Hepatocyte (in vitro differentiated cells): ENCODE measurements at regions not wholly inside any gene's neighbourhood (a gene's known extent, or its start where the extent isn't known, plus 50 kb on each side); places are given as distances from the start of the nearest gene placed in this dataset.

Experiments used
- DNase-seq: peaks from one replicate; pipeline ENCODE4 v3.0.0-alpha.2; 2016; ENCODE audit warnings: low spot score
- H2AFZ ChIP-seq: fragments of 200-600 bp; sonication (generic); 2 replicates; pipeline ENCODE4 v1.6.0; 2016; ENCODE audit warnings: antibody characterized with exemption, mild to moderate bottlenecking
- H3K27ac ChIP-seq: fragments of 200-600 bp; sonication (generic); 2 replicates; pipeline ENCODE4 v1.5.1; 2016; ENCODE audit warnings: mild to moderate bottlenecking
- H3K27me3 ChIP-seq: fragments of 200-600 bp; sonication (generic); 2 replicates; pipeline ENCODE4 v1.6.1; 2016
- H3K36me3 ChIP-seq: fragments of 200-600 bp; sonication (generic); replicated peaks from 2 replicates; pipeline ENCODE4 v1.5.1; 2016; ENCODE audit warnings: low read depth; ENCODE audit not compliant: insufficient read depth
- H3K4me1 ChIP-seq: fragments of 200-600 bp; sonication (generic); 2 replicates; pipeline ENCODE4 v1.5.1; 2016; ENCODE audit warnings: mild to moderate bottlenecking, moderate library complexity; ENCODE audit not compliant: insufficient read depth
- H3K4me2 ChIP-seq: fragments of 200-600 bp; sonication (generic); 2 replicates; pipeline ENCODE4 v1.6.0; 2016
- H3K4me3 ChIP-seq: fragments of 200-600 bp; sonication (generic); 2 replicates; pipeline ENCODE4 v1.5.1; 2016; ENCODE audit warnings: mild to moderate bottlenecking
- H3K79me2 ChIP-seq: fragments of 200-600 bp; sonication (generic); 2 replicates; pipeline ENCODE4 v1.6.0; 2017; ENCODE audit warnings: mild to moderate bottlenecking
- H3K9me2 ChIP-seq: fragments of 200-600 bp; sonication (generic); replicated peaks from 2 replicates; pipeline ENCODE4 v1.6.0; 2017; ENCODE audit warnings: mild to moderate bottlenecking; ENCODE audit not compliant: insufficient read depth
- H3K9me3 ChIP-seq: fragments of 200-600 bp; sonication (generic); 2 replicates; pipeline ENCODE4 v1.5.1; 2016; ENCODE audit warnings: low read depth, mild to moderate bottlenecking
- H4K20me1 ChIP-seq: fragments of 200-600 bp; sonication (generic); 2 replicates; pipeline ENCODE4 v1.6.0; 2016; ENCODE audit warnings: mild to moderate bottlenecking; ENCODE audit not compliant: insufficient read depth, poor library complexity, severe bottlenecking
- CTCF ChIP-seq: fragments of 200-600 bp; sonication (generic); IDR thresholded peaks from 2 replicates; pipeline ENCODE4 v1.5.1; 2016; ENCODE audit warnings: antibody characterized with exemption, mild to moderate bottlenecking; ENCODE audit not compliant: poor library complexity
- EZH2 ChIP-seq: fragments of 200-600 bp; sonication (generic); IDR thresholded peaks from 2 replicates; pipeline ENCODE4 v1.6.1; 2016; ENCODE audit warnings: antibody characterized with exemption, mild to moderate bottlenecking, borderline replicate concordance
- EZH2phosphoT487 ChIP-seq: fragments of 200-600 bp; sonication (generic); IDR thresholded peaks from one replicate; pipeline ENCODE4 v1.6.1; 2018; ENCODE audit warnings: antibody characterized with exemption, mild to moderate bottlenecking, low read depth, moderate library complexity; ENCODE audit not compliant: unreplicated experiment, severe bottlenecking
- WGBS: methylation state at CpG from one replicate; pipeline ENCODE4 v1.1.6; 2016; ENCODE audit warnings: low lambda C conversion rate; ENCODE audit errors: missing lambda C conversion rate; 5-methylcytosine and 5-hydroxymethylcytosine counted together

- H3K4me1 ChIP-seq, result no peaks in the 10 kb centered on the region
- no peak overlapping the region for H3K4me2 ChIP-seq
- H3K79me2 ChIP-seq, result no peaks in the 10 kb centered on the region
- no peak overlapping the region for H3K27ac ChIP-seq
- H3K36me3 ChIP-seq, result no peaks in the 10 kb centered on the region
- no peaks in the 10 kb centered on the region for H3K27me3 ChIP-seq
- no peaks in the 10 kb centered on the region for H3K9me3 ChIP-seq
- DNase-seq, result no peak
- no peak overlapping the region for H2AFZ ChIP-seq
- H3K4me3 ChIP-seq, result no peak overlapping the region
- H3K9me2 ChIP-seq, result no peaks in the 10 kb centered on the region
- H4K20me1 ChIP-seq, result no peaks in the 10 kb centered on the region
- 75% methylated on average over 10 of the region's 10 CpGs for WGBS
- no peak for TF ChIP-seq CTCF
- TF ChIP-seq EZH2phosphoT487, result no peak
- no peak for TF ChIP-seq EZH2
Observed at GRCh38 chr16:35311475-35311874, 1852.1 kb downstream of the TP53TG3F start.

GRCh38 chr16:35314298-35314697 is 1854.9 kb downstream of the TP53TG3F start:
- Histone ChIP-seq H3K27me3 (no peaks in the 10 kb centered on the region), H2AFZ (no peak overlapping the region), H3K4me1 (no peaks in the 10 kb centered on the region), H3K79me2 (no peaks in the 10 kb centered on the region), H4K20me1 (no peaks in the 10 kb centered on the region), H3K27ac (no peak overlapping the region), H3K4me2 (no peak overlapping the region), H3K9me3 (no peaks in the 10 kb centered on the region), H3K36me3 (no peaks in the 10 kb centered on the region), H3K4me3 (no peak overlapping the region), H3K9me2 (no peaks in the 10 kb centered on the region)
- TF ChIP-seq CTCF, result no peak
- TF ChIP-seq EZH2, result no peak
- TF ChIP-seq EZH2phosphoT487, result no peak
- WGBS, result 42% methylated on average over 3 of the region's 3 CpGs
- DNase-seq, result no peak

- H3K79me2 ChIP-seq, result no peaks in the 10 kb centered on the region
- no peak overlapping the region for H2AFZ ChIP-seq
- H3K4me2 ChIP-seq, result no peak overlapping the region
- no peak for TF ChIP-seq CTCF
- TF ChIP-seq EZH2, result no peak
- TF ChIP-seq EZH2phosphoT487, result no peak
- WGBS, result 49% methylated on average over 2 of the region's 2 CpGs
- no peaks in the 10 kb centered on the region for H3K9me3 ChIP-seq
- H3K9me2 ChIP-seq, result no peaks in the 10 kb centered on the region
- no peak for DNase-seq
- no peaks in the 10 kb centered on the region for H3K4me1 ChIP-seq
- no peak overlapping the region for H3K4me3 ChIP-seq
- H3K36me3 ChIP-seq, result no peaks in the 10 kb centered on the region
- no peak overlapping the region for H3K27ac ChIP-seq
- no peaks in the 10 kb centered on the region for H3K27me3 ChIP-seq
- no peaks in the 10 kb centered on the region for H4K20me1 ChIP-seq
Observed at GRCh38 chr16:35319536-35320192, 1860.3 kb downstream of the TP53TG3F start.

- Histone ChIP-seq H3K27me3 (no peaks in the 10 kb centered on the region), H4K20me1 (no peaks in the 10 kb centered on the region), H3K4me1 (no peaks in the 10 kb centered on the region), H3K36me3 (no peaks in the 10 kb centered on the region), H3K79me2 (no peaks in the 10 kb centered on the region), H3K4me2 (no peak overlapping the region), H3K27ac (no peak overlapping the region), H3K9me3 (no peaks in the 10 kb centered on the region), H2AFZ (no peak overlapping the region), H3K9me2 (no peaks in the 10 kb centered on the region), H3K4me3 (no peak overlapping the region)
- DNase-seq, result no peak
- 64% methylated on average over 3 of the region's 3 CpGs for WGBS
- TF ChIP-seq EZH2 (no peak), EZH2phosphoT487 (no peak), CTCF (no peak)
Observed at GRCh38 chr16:35325936-35326335, 1866.5 kb downstream of the TP53TG3F start.
